Duodenal mucosa (tissue), 2 donors: ENCODE measurements at regions not wholly inside any gene's neighbourhood (a gene's known extent, or its start where the extent isn't known, plus 50 kb on each side); places are given as distances from the start of the nearest gene placed in this dataset.

Source experiments
- H3K27ac ChIP-seq: one replicate; pipeline ENCODE4 v1.7.0; 2013; ENCODE audit warnings: low read depth, low read length
- H3K27me3 ChIP-seq, 2 donors: one replicate each; pipeline ENCODE4 v1.7.0; 2013; ENCODE audit warnings: low read length in 2 of 2, control low read depth in 1 of 2; ENCODE audit not compliant: insufficient read depth in 2 of 2, control insufficient read depth in 1 of 2
- H3K36me3 ChIP-seq, 2 donors: one replicate each; pipeline ENCODE4 v1.7.0; 2013; ENCODE audit warnings: low read length in 2 of 2, control low read depth in 1 of 2; ENCODE audit not compliant: insufficient read depth in 2 of 2, control insufficient read depth in 1 of 2
- H3K4me1 ChIP-seq, 2 donors: one replicate each; pipeline ENCODE4 v1.7.0; 2013; ENCODE audit warnings: low read length in 2 of 2, control low read depth in 1 of 2; ENCODE audit not compliant: insufficient read depth in 2 of 2, control insufficient read depth in 1 of 2
- H3K4me3 ChIP-seq, 2 donors: one replicate each; pipeline ENCODE4 v1.7.0; 2013; ENCODE audit warnings: low read length in 2 of 2, low read depth in 1 of 2
- H3K9ac ChIP-seq, 2 donors: one replicate each; pipeline ENCODE4 v1.7.0; 2013; ENCODE audit warnings: low read length in 2 of 2, low read depth in 1 of 2
- H3K9me3 ChIP-seq, 2 donors: one replicate each; pipeline ENCODE4 v1.7.0; 2013; ENCODE audit warnings: low read length in 2 of 2, control low read depth in 1 of 2; ENCODE audit not compliant: control insufficient read depth in 1 of 2

GRCh38 chr1:195019385-195019784 lies 1588.9 kb downstream of the KCNT2 start:
- no peak overlapping the region for H3K4me3 ChIP-seq
- H3K9me3 ChIP-seq = no peaks in the 10 kb centered on the region
- no peaks in the 10 kb centered on the region for H3K36me3 ChIP-seq
- no peaks in the 10 kb centered on the region for H3K27me3 ChIP-seq
- no peaks in the 10 kb centered on the region for H3K4me1 ChIP-seq
- no peak overlapping the region for H3K27ac ChIP-seq
- H3K9ac ChIP-seq = no peak overlapping the region

GRCh38 chr1:195012995-195013394 lies 1595.2 kb downstream of the KCNT2 start:
- H3K4me3 ChIP-seq = no peak overlapping the region
- H3K9me3 ChIP-seq = peaks cover 0 to 15% of the 10 kb centered on the region in 2 donors
- H3K9ac ChIP-seq = no peak overlapping the region
- no peaks in the 10 kb centered on the region for H3K36me3 ChIP-seq
- H3K27ac ChIP-seq = no peak overlapping the region
- no peaks in the 10 kb centered on the region for H3K27me3 ChIP-seq
- H3K4me1 ChIP-seq = no peaks in the 10 kb centered on the region

- Histone ChIP-seq H3K27ac (no peak overlapping the region), H3K36me3 (no peaks in the 10 kb centered on the region), H3K9me3 (no peaks in the 10 kb centered on the region), H3K27me3 (no peaks in the 10 kb centered on the region), H3K4me1 (no peaks in the 10 kb centered on the region), H3K4me3 (no peak overlapping the region), H3K9ac (no peak overlapping the region)
Measured at GRCh38 chr1:195005338-195005737, 1602.9 kb downstream of the KCNT2 start.

GRCh38 chr1:194990483-194990882 lies 1617.8 kb downstream of the KCNT2 start:
- Histone ChIP-seq H3K9me3 (no peaks in the 10 kb centered on the region), H3K9ac (no peak overlapping the region), H3K4me1 (no peaks in the 10 kb centered on the region), H3K27ac (no peak overlapping the region), H3K4me3 (no peak overlapping the region), H3K27me3 (no peaks in the 10 kb centered on the region), H3K36me3 (no peaks in the 10 kb centered on the region)

- H3K27me3 ChIP-seq = no peaks in the 10 kb centered on the region
- no peak overlapping the region for H3K4me3 ChIP-seq
- no peak overlapping the region for H3K27ac ChIP-seq
- H3K9ac ChIP-seq = no peak overlapping the region
- peaks cover 0 to 7% of the 10 kb centered on the region in 2 donors for H3K9me3 ChIP-seq
- no peaks in the 10 kb centered on the region for H3K36me3 ChIP-seq
- H3K4me1 ChIP-seq = no peaks in the 10 kb centered on the region
Measured at GRCh38 chr1:194975913-194976312, 1632.3 kb downstream of the KCNT2 start.

- Histone ChIP-seq H3K9ac (no peak overlapping the region), H3K27me3 (no peaks in the 10 kb centered on the region), H3K4me1 (no peaks in the 10 kb centered on the region), H3K4me3 (no peak overlapping the region), H3K36me3 (no peaks in the 10 kb centered on the region), H3K27ac (no peak overlapping the region), H3K9me3 (peaks cover 0 to 7% of the 10 kb centered on the region in 2 donors)
Measured at GRCh38 chr1:194968916-194969315, 1639.3 kb downstream of the KCNT2 start.

- no peak overlapping the region for H3K27ac ChIP-seq
- H3K27me3 ChIP-seq = no peaks in the 10 kb centered on the region
- H3K36me3 ChIP-seq = no peaks in the 10 kb centered on the region
- no peaks in the 10 kb centered on the region for H3K4me1 ChIP-seq
- peaks cover 0 to 4% of the 10 kb centered on the region in 2 donors for H3K9me3 ChIP-seq
- no peak overlapping the region for H3K9ac ChIP-seq
- H3K4me3 ChIP-seq = no peak overlapping the region
Measured at GRCh38 chr1:194959795-194960194, 1648.4 kb downstream of the KCNT2 start.

- no peak overlapping the region for H3K4me3 ChIP-seq
- no peak overlapping the region for H3K27ac ChIP-seq
- H3K4me1 ChIP-seq = no peaks in the 10 kb centered on the region
- no peaks in the 10 kb centered on the region for H3K27me3 ChIP-seq
- H3K36me3 ChIP-seq = no peaks in the 10 kb centered on the region
- H3K9ac ChIP-seq = no peak overlapping the region
- no peaks in the 10 kb centered on the region for H3K9me3 ChIP-seq
Measured at GRCh38 chr1:194952171-194952570, 1656.1 kb downstream of the KCNT2 start.

GRCh38 chr1:194950584-194950983 lies 1657.7 kb downstream of the KCNT2 start:
- Histone ChIP-seq H3K9me3 (no peaks in the 10 kb centered on the region), H3K4me1 (no peaks in the 10 kb centered on the region), H3K36me3 (no peaks in the 10 kb centered on the region), H3K27me3 (no peaks in the 10 kb centered on the region), H3K9ac (no peak overlapping the region), H3K4me3 (no peak overlapping the region), H3K27ac (no peak overlapping the region)

GRCh38 chr1:194940336-194941030 lies 1667.8 kb downstream of the KCNT2 start:
- H3K27me3 ChIP-seq = no peaks in the 10 kb centered on the region
- H3K9me3 ChIP-seq = peaks cover 0 to 6% of the 10 kb centered on the region in 2 donors
- H3K4me1 ChIP-seq = no peaks in the 10 kb centered on the region
- no peaks in the 10 kb centered on the region for H3K36me3 ChIP-seq
- no peak overlapping the region for H3K4me3 ChIP-seq
- H3K27ac ChIP-seq = no peak overlapping the region
- no peak overlapping the region for H3K9ac ChIP-seq
